Brain microvascular endothelial cell (primary cell): ENCODE measurements at regions not wholly inside any gene's neighbourhood (a gene's known extent, or its start where the extent isn't known, plus 50 kb on each side); places are given as distances from the start of the nearest gene placed in this dataset.

Experiments
- DNase-seq: peaks from one replicate; pipeline ENCODE4 v3.0.0-alpha.2; 2020
- H3K27ac ChIP-seq: fragments of 250-450 bp; sonication (Bioruptor Pico); 2 replicates; pipeline ENCODE4 v1.5.1; 2020; ENCODE audit warnings: mild to moderate bottlenecking, moderate library complexity
- H3K27me3 ChIP-seq: fragments of 250-450 bp; sonication (Bioruptor Pico); replicated peaks from 2 replicates; pipeline ENCODE4 v1.5.1; 2020; ENCODE audit warnings: mild to moderate bottlenecking
- H3K36me3 ChIP-seq: fragments of 250-450 bp; sonication (Bioruptor Pico); replicated peaks from 2 replicates; pipeline ENCODE4 v1.5.1; 2020; ENCODE audit warnings: mild to moderate bottlenecking
- H3K4me3 ChIP-seq: 2 replicates; pipeline ENCODE4 v1.5.1; 2011; ENCODE audit warnings: low read depth, mild to moderate bottlenecking, control low read depth, low read length, moderate library complexity
- in situ Hi-C: cut with HindIII; loops from 2 replicates; pipeline ENCODE4 v1.10.0; 2017; ENCODE audit warnings: low sequenced_read_pairs, low pct_ligation_motif_present
- TF ChIP-seq, protein P1 (sequence below): IDR thresholded peaks from 2 replicates; pipeline ENCODE4 v1.5.1; 2011; ENCODE audit warnings: low read depth, mild to moderate bottlenecking, moderate library complexity, low read length, control low read depth, inconsistent platforms; ENCODE audit errors: missing control alignments

GRCh38 chr5:96247097-96247701 lies 185.8 kb downstream of the PCSK1 start:
- Histone ChIP-seq H3K4me3 (no peak overlapping the region), H3K36me3 (no peaks in the 10 kb centered on the region), H3K27ac (no peak overlapping the region), H3K27me3 (no peaks in the 10 kb centered on the region)
- in situ Hi-C loops = no loop called here
- DNase-seq = no peak
- TF ChIP-seq, protein P1, sequence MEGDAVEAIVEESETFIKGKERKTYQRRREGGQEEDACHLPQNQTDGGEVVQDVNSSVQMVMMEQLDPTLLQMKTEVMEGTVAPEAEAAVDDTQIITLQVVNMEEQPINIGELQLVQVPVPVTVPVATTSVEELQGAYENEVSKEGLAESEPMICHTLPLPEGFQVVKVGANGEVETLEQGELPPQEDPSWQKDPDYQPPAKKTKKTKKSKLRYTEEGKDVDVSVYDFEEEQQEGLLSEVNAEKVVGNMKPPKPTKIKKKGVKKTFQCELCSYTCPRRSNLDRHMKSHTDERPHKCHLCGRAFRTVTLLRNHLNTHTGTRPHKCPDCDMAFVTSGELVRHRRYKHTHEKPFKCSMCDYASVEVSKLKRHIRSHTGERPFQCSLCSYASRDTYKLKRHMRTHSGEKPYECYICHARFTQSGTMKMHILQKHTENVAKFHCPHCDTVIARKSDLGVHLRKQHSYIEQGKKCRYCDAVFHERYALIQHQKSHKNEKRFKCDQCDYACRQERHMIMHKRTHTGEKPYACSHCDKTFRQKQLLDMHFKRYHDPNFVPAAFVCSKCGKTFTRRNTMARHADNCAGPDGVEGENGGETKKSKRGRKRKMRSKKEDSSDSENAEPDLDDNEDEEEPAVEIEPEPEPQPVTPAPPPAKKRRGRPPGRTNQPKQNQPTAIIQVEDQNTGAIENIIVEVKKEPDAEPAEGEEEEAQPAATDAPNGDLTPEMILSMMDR = no peak

DNA sequence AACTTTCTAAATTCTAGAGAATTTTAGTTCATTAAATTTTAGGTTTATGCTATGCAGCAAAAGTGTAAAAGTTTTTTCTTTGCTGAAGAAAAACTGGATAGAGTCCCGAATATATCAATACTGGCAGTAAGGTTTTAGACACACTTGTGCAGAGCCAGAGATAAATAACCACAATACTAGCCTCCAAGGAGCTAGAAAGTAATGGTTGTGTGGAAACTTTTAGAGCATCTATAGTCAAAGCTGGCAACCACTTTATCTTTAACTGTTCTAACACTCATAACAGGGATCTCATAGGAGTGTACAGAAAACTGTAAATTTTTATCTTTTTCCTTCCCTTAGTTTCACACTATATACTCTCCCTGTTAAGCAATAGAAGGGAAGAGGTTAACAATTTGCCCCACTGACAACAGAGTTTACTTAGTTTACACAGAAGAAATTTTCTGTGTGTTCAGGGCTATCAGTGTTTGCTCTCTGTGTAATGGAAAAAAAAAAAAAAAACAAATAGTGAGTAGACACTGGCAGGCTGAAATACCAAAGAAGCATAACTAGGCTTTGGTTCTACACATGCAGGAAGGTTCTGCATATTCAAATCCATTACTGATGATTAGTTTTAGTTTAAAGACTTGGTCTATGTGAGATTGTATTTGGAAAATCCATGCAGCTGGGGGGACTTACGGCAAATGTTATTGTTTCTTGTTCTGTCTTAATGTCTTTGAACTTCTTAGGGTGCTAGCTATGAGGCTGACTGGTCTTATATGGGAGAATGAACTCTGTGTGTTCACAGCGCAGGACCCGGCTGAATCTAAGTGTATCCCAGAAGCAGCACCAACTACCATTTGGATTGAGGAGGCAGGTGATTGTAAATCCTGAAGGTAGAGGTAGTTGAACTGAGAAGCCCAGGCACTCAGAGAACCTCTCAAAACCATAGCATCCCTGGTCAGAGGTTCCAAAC lies 187.6 kb downstream of the PCSK1 start:
- H3K4me3 ChIP-seq = no peak overlapping the region
- DNase-seq = no peak
- H3K27me3 ChIP-seq = no peaks in the 10 kb centered on the region
- in situ Hi-C loops = no loop called here
- no peak overlapping the region for H3K27ac ChIP-seq
- TF ChIP-seq, protein P1 = no peak
- no peaks in the 10 kb centered on the region for H3K36me3 ChIP-seq

DNA sequence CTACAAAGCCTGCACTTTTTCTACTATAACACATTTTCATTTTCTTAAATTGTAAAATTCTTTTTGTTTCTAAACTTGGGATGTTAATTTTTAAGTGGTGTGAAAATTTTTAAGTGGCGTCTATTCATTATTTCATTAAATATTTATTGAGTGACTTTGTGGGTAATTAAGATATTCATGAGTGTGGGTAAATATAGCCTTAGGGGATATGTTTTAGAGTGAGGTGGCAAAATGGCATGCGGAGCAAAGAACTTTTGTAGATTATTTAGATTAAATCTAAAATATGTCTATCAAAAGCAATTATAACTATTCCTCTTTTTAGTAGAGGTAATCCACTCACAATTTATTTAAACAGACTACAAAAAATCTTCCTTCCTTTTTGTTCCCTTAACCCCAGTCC lies 188.4 kb downstream of the PCSK1 start:
- H3K36me3 ChIP-seq = no peaks in the 10 kb centered on the region
- H3K4me3 ChIP-seq = no peak overlapping the region
- no peak overlapping the region for H3K27ac ChIP-seq
- no peak for DNase-seq
- TF ChIP-seq, protein P1 = no peak
- in situ Hi-C loops = no loop called here
- H3K27me3 ChIP-seq = no peaks in the 10 kb centered on the region

- TF ChIP-seq, protein P1 = no peak
- Histone ChIP-seq H3K27me3 (no peaks in the 10 kb centered on the region), H3K36me3 (no peaks in the 10 kb centered on the region), H3K27ac (no peak overlapping the region), H3K4me3 (no peak overlapping the region)
- in situ Hi-C loops = no loop called here
- no peak for DNase-seq
These were observed 189.2 kb downstream of the PCSK1 start for GRCh38 chr5:96243862-96244261.

GRCh38 chr5:96243203-96243602 lies 189.8 kb downstream of the PCSK1 start:
- in situ Hi-C loops = no loop called here
- H3K4me3 ChIP-seq = no peak overlapping the region
- no peaks in the 10 kb centered on the region for H3K27me3 ChIP-seq
- TF ChIP-seq, protein P1 = no peak
- no peak for DNase-seq
- H3K36me3 ChIP-seq = no peaks in the 10 kb centered on the region
- H3K27ac ChIP-seq = no peak overlapping the region
